Neutrophil (primary cell): ENCODE measurements at regions not wholly inside any gene's neighbourhood (a gene's known extent, or its start where the extent isn't known, plus 50 kb on each side); places are given as distances from the start of the nearest gene placed in this dataset.

Experiments
- H3K27ac ChIP-seq: fragments of 200-600 bp; sonication (generic); 2 replicates; pipeline ENCODE4 v1.5.1; 2016; ENCODE audit warnings: mild to moderate bottlenecking, moderate library complexity
- H3K27me3 ChIP-seq: fragments of 200-600 bp; sonication (generic); 2 replicates; pipeline ENCODE4 v1.6.0; 2016; ENCODE audit warnings: mild to moderate bottlenecking
- H3K36me3 ChIP-seq: fragments of 200-600 bp; sonication (generic); 2 replicates; pipeline ENCODE4 v1.5.1; 2017
- H3K4me1 ChIP-seq, 2 experiments: fragments of 200-600 bp in 1 of 2; sonication (generic) in 1 of 2; 1 replicate in 1 of 2; 2 replicates in 1 of 2; pipeline versions ENCODE4 v1.5.1 to v1.6.1; 2013 to 2016; ENCODE audit warnings: low read depth in 1 of 2, low read length in 1 of 2, mild to moderate bottlenecking in 1 of 2, moderate library complexity in 1 of 2; ENCODE audit not compliant: control insufficient read depth in 1 of 2, insufficient read depth in 1 of 2
- H3K4me3 ChIP-seq, 2 experiments: fragments of 200-600 bp in 1 of 2; sonication (generic) in 1 of 2; 1 replicate in 1 of 2; 2 replicates in 1 of 2; pipeline ENCODE4 v1.5.1; 2013 to 2016; ENCODE audit warnings: low read depth in 1 of 2, low read length in 1 of 2, mild to moderate bottlenecking in 1 of 2, moderate library complexity in 1 of 2
- H3K9me3 ChIP-seq: fragments of 200-600 bp; sonication (generic); 2 replicates; pipeline ENCODE4 v1.5.1; 2016
- CTCF ChIP-seq: fragments of 200-600 bp; sonication (generic); IDR thresholded peaks from 2 replicates; pipeline ENCODE4 v1.5.1; 2016; ENCODE audit warnings: antibody characterized with exemption

- TF ChIP-seq CTCF = no peak
- H3K4me1 ChIP-seq = no peaks in the 10 kb centered on the region
- no peak overlapping the region for H3K4me3 ChIP-seq
- no peaks in the 10 kb centered on the region for H3K27me3 ChIP-seq
- H3K27ac ChIP-seq = no peak overlapping the region
- no peaks in the 10 kb centered on the region for H3K36me3 ChIP-seq
- no peaks in the 10 kb centered on the region for H3K9me3 ChIP-seq
These were observed 373.1 kb downstream of the CMPK2 start for GRCh38 chr2:6492573-6492972.

GRCh38 chr2:6493266-6493665, 372.4 kb downstream of the CMPK2 start:
- H3K4me3 ChIP-seq = no peak overlapping the region
- no peak overlapping the region for H3K27ac ChIP-seq
- no peaks in the 10 kb centered on the region for H3K36me3 ChIP-seq
- H3K27me3 ChIP-seq = no peaks in the 10 kb centered on the region
- TF ChIP-seq CTCF = no peak
- no peaks in the 10 kb centered on the region for H3K9me3 ChIP-seq
- H3K4me1 ChIP-seq = no peaks in the 10 kb centered on the region

GRCh38 chr2:6493669-6494068, 372.0 kb downstream of the CMPK2 start:
- H3K4me1 ChIP-seq = no peaks in the 10 kb centered on the region
- H3K27me3 ChIP-seq = no peaks in the 10 kb centered on the region
- TF ChIP-seq CTCF = no peak
- no peak overlapping the region for H3K4me3 ChIP-seq
- H3K27ac ChIP-seq = no peak overlapping the region
- H3K9me3 ChIP-seq = no peaks in the 10 kb centered on the region
- no peaks in the 10 kb centered on the region for H3K36me3 ChIP-seq

- no peak for TF ChIP-seq CTCF
- Histone ChIP-seq H3K4me3 (no peak overlapping the region), H3K27me3 (no peaks in the 10 kb centered on the region)
These were observed 370.2 kb downstream of the CMPK2 start for GRCh38 chr2:6495466-6495865.

GRCh38 chr2:6496376-6496775, 369.3 kb downstream of the CMPK2 start:
- Histone ChIP-seq H3K27me3 (no peaks in the 10 kb centered on the region), H3K4me3 (no peak overlapping the region), H3K9me3 (no peaks in the 10 kb centered on the region), H3K27ac (no peak overlapping the region), H3K36me3 (no peaks in the 10 kb centered on the region), H3K4me1 (no peaks in the 10 kb centered on the region)
- no peak for TF ChIP-seq CTCF

More at GRCh38 chr2:6495466-6495865, 370.2 kb downstream of the CMPK2 start:
- no peaks in the 10 kb centered on the region for H3K4me1 ChIP-seq
- no peaks in the 10 kb centered on the region for H3K36me3 ChIP-seq
- no peaks in the 10 kb centered on the region for H3K9me3 ChIP-seq
- H3K27ac ChIP-seq = no peak overlapping the region

- Histone ChIP-seq H3K4me1 (no peaks in the 10 kb centered on the region), H3K4me3 (no peak overlapping the region), H3K9me3 (no peaks in the 10 kb centered on the region), H3K27ac (no peak overlapping the region), H3K36me3 (no peaks in the 10 kb centered on the region), H3K27me3 (no peaks in the 10 kb centered on the region)
- TF ChIP-seq CTCF = no peak
These were observed 368.7 kb downstream of the CMPK2 start for GRCh38 chr2:6497048-6497447.
